ENCODE measurements at regions not wholly inside any gene's neighbourhood (a gene's known extent, or its start where the extent isn't known, plus 50 kb on each side); places are given as distances from the start of the nearest gene placed in this dataset.

- no peaks in the 10 kb centered on the region for H3K4me1 ChIP-seq (ENCODE audit: insufficient read depth)
- no peak overlapping the region for H3K9ac ChIP-seq
- no peaks in the 10 kb centered on the region for H3F3A ChIP-seq (ENCODE audit: insufficient read depth)
- no peaks in the 10 kb centered on the region for H3K9me3 ChIP-seq (ENCODE audit: low read depth)
- H3K79me2 ChIP-seq (ENCODE audit: insufficient read depth), result no peaks in the 10 kb centered on the region
- 11 to 19% methylated on average over 4 of the region's 4 CpGs for WGBS, 2 experiments (ENCODE audit: low coverage in 1 of 2, low lambda C conversion rate in 2 of 2, missing lambda C conversion rate in 2 of 2)
- no peak overlapping the region for H2AFZ ChIP-seq
- no peak overlapping the region for H3K27ac ChIP-seq
- no peak overlapping the region for H3K4me2 ChIP-seq (ENCODE audit: unreplicated experiment)
- no peak for TF ChIP-seq EZH2phosphoT487 (IDR thresholded peaks at IDR 0.05; ENCODE audit: insufficient read depth, low read depth)
- no peak overlapping the region for H3K4me3 ChIP-seq
- H3K27me3 ChIP-seq (replicated peaks; ENCODE audit: insufficient read depth), result no peaks in the 10 kb centered on the region
- H3K9me2 ChIP-seq (ENCODE audit: insufficient read depth), result no peaks in the 10 kb centered on the region
- in situ Hi-C loops (cut with MboI), result no loop called here
- DNase-seq, result no peak
- no peaks in the 10 kb centered on the region for H3K36me3 ChIP-seq (ENCODE audit: low read depth)
- H4K20me1 ChIP-seq (ENCODE audit: insufficient read depth), result no peaks in the 10 kb centered on the region
These were observed 465.8 kb upstream of the PLXNA2 start for GRCh38 chr1:208709981-208710380.

GRCh38 chr1:208714323-208714722 lies 470.1 kb upstream of the PLXNA2 start:
- Histone ChIP-seq H3K4me3 (no peak overlapping the region), H3K9ac (no peak overlapping the region), H3K27me3 (replicated peaks; ENCODE audit: insufficient read depth) (no peaks in the 10 kb centered on the region), H3K9me2 (ENCODE audit: insufficient read depth) (no peaks in the 10 kb centered on the region), H3K36me3 (ENCODE audit: low read depth) (no peaks in the 10 kb centered on the region), H3K79me2 (ENCODE audit: insufficient read depth) (no peaks in the 10 kb centered on the region), H2AFZ (no peak overlapping the region), H3K4me1 (ENCODE audit: insufficient read depth) (no peaks in the 10 kb centered on the region), H4K20me1 (ENCODE audit: insufficient read depth) (no peaks in the 10 kb centered on the region), H3K9me3 (ENCODE audit: low read depth) (no peaks in the 10 kb centered on the region), H3F3A (ENCODE audit: insufficient read depth) (no peaks in the 10 kb centered on the region), H3K4me2 (ENCODE audit: unreplicated experiment) (no peak overlapping the region), H3K27ac (no peak overlapping the region)
- 21 to 25% methylated on average over 4 of the region's 4 CpGs for WGBS, 2 experiments (ENCODE audit: low coverage in 1 of 2, low lambda C conversion rate in 2 of 2, missing lambda C conversion rate in 2 of 2)
- no peak for DNase-seq
- in situ Hi-C loops (cut with MboI), result no loop called here
- TF ChIP-seq EZH2phosphoT487 (IDR thresholded peaks at IDR 0.05; ENCODE audit: insufficient read depth, low read depth) (no peak), EZH2 (IDR thresholded peaks at IDR 0.05; ENCODE audit: insufficient read depth, poor library complexity, severe bottlenecking) (no peak)

DNA sequence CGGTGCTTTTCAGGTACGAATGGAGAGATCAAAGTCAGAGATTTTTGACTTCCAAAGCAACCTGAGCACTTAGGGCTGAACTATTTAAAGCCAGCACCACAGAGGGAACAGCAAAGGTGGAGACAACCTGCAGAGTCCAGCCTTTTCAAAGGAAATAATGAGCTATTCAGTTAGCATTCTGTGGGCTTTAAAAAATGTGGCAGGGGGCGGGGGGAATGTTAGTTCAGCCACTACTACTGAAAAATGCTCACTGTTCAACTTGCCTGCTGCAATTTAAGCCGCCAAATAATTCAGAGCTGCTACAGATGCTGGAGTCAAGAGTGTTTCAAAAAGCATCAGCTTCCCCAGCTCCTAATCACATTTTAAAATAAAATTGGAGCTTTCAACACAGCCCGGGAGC lies 473.3 kb upstream of the PLXNA2 start:
- Histone ChIP-seq H3K9ac (no peak overlapping the region), H3K9me2 (ENCODE audit: insufficient read depth) (no peaks in the 10 kb centered on the region), H3K4me1 (ENCODE audit: insufficient read depth) (no peaks in the 10 kb centered on the region), H3K4me2 (ENCODE audit: unreplicated experiment) (no peak overlapping the region), H3K36me3 (ENCODE audit: low read depth) (no peaks in the 10 kb centered on the region), H3K27ac (no peak overlapping the region), H4K20me1 (ENCODE audit: insufficient read depth) (no peaks in the 10 kb centered on the region), H2AFZ (no peak overlapping the region), H3K4me3 (no peak overlapping the region), H3K27me3 (replicated peaks; ENCODE audit: insufficient read depth) (no peaks in the 10 kb centered on the region), H3F3A (ENCODE audit: insufficient read depth) (no peaks in the 10 kb centered on the region), H3K79me2 (ENCODE audit: insufficient read depth) (no peaks in the 10 kb centered on the region), H3K9me3 (ENCODE audit: low read depth) (no peaks in the 10 kb centered on the region)
- in situ Hi-C loops (cut with MboI), result no loop called here
- WGBS, 2 experiments (ENCODE audit: low coverage in 1 of 2, low lambda C conversion rate in 2 of 2, missing lambda C conversion rate in 2 of 2), result 27 to 29% methylated on average over 5 of the region's 5 CpGs
- TF ChIP-seq EZH2 (IDR thresholded peaks at IDR 0.05; ENCODE audit: insufficient read depth, poor library complexity, severe bottlenecking) (no peak), EZH2phosphoT487 (IDR thresholded peaks at IDR 0.05; ENCODE audit: insufficient read depth, low read depth) (no peak)
- DNase-seq, result no peak

- no peak for TF ChIP-seq EZH2phosphoT487 (IDR thresholded peaks at IDR 0.05; ENCODE audit: insufficient read depth, low read depth)
- TF ChIP-seq EZH2 (IDR thresholded peaks at IDR 0.05; ENCODE audit: insufficient read depth, poor library complexity, severe bottlenecking), result no peak
- no peaks in the 10 kb centered on the region for H3K9me2 ChIP-seq (ENCODE audit: insufficient read depth)
- H3K27me3 ChIP-seq (replicated peaks; ENCODE audit: insufficient read depth), result no peaks in the 10 kb centered on the region
- H3K9ac ChIP-seq, result no peak overlapping the region
- no peaks in the 10 kb centered on the region for H3K4me1 ChIP-seq (ENCODE audit: insufficient read depth)
- H3K4me3 ChIP-seq, result no peak overlapping the region
- no peak overlapping the region for H3K4me2 ChIP-seq (ENCODE audit: unreplicated experiment)
- in situ Hi-C loops (cut with MboI), result no loop called here
- H2AFZ ChIP-seq, result no peak overlapping the region
- DNase-seq, result no peak
- H3K9me3 ChIP-seq (ENCODE audit: low read depth), result no peaks in the 10 kb centered on the region
- H4K20me1 ChIP-seq (ENCODE audit: insufficient read depth), result no peaks in the 10 kb centered on the region
- H3K79me2 ChIP-seq (ENCODE audit: insufficient read depth), result no peaks in the 10 kb centered on the region
- H3F3A ChIP-seq (ENCODE audit: insufficient read depth), result no peaks in the 10 kb centered on the region
- H3K36me3 ChIP-seq (ENCODE audit: low read depth), result no peaks in the 10 kb centered on the region
- no peak overlapping the region for H3K27ac ChIP-seq
These were observed 478.4 kb upstream of the PLXNA2 start for GRCh38 chr1:208722592-208722991.

DNA sequence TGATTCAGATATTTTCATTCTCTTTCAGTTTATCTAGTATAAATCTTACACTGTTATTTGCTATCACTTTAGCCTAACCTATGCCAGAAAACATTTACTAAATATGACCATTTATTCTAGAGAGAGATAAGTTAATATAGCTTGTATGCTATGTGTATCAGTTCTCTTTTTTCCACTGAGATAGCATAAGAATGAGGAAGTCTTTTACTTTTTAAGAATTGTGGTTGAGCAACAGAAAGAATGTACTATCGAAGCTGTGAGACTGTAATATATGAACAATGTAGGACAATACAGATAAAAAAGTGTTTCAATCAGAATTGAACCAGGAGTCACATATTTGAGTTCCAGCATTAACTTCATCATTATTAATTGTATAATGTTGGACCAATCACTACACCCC lies 479.9 kb upstream of the PLXNA2 start:
- Histone ChIP-seq H3K4me3 (no peak overlapping the region), H3K79me2 (ENCODE audit: insufficient read depth) (no peaks in the 10 kb centered on the region), H2AFZ (no peak overlapping the region), H3F3A (ENCODE audit: insufficient read depth) (no peaks in the 10 kb centered on the region), H3K9me3 (ENCODE audit: low read depth) (no peaks in the 10 kb centered on the region), H3K4me1 (ENCODE audit: insufficient read depth) (no peaks in the 10 kb centered on the region), H3K36me3 (ENCODE audit: low read depth) (no peaks in the 10 kb centered on the region), H4K20me1 (ENCODE audit: insufficient read depth) (no peaks in the 10 kb centered on the region), H3K27ac (no peak overlapping the region), H3K27me3 (replicated peaks; ENCODE audit: insufficient read depth) (no peaks in the 10 kb centered on the region), H3K9ac (no peak overlapping the region), H3K4me2 (ENCODE audit: unreplicated experiment) (no peak overlapping the region), H3K9me2 (ENCODE audit: insufficient read depth) (no peaks in the 10 kb centered on the region)
- DNase-seq, result no peak
- in situ Hi-C loops (cut with MboI), result no loop called here
- TF ChIP-seq EZH2phosphoT487 (IDR thresholded peaks at IDR 0.05; ENCODE audit: insufficient read depth, low read depth), result no peak
- 7 to 17% methylated on average over 1 of the region's 1 CpG for WGBS, 2 experiments (ENCODE audit: low coverage in 1 of 2, low lambda C conversion rate in 2 of 2, missing lambda C conversion rate in 2 of 2)
